Suprapubic skin (tissue), 4 donors: ENCODE measurements at regions not wholly inside any gene's neighbourhood (a gene's known extent, or its start where the extent isn't known, plus 50 kb on each side); places are given as distances from the start of the nearest gene placed in this dataset.

Source experiments
- EP300 ChIP-seq: sonication (generic); formaldehyde crosslinking; IDR thresholded peaks from one replicate; pipeline ENCODE4 v1.6.1; 2017; ENCODE audit warnings: antibody characterized with exemption
- POLR2A ChIP-seq, 2 donors: fragments of 450-650 bp; IDR thresholded peaks; one replicate each; pipeline ENCODE4 v1.6.1; 2017; ENCODE audit warnings: antibody characterized with exemption in 2 of 2, mild to moderate bottlenecking in 2 of 2, moderate library complexity in 2 of 2
- POLR2AphosphoS5 ChIP-seq, 3 donors: sonication (generic); formaldehyde crosslinking; IDR thresholded peaks; one replicate each; pipeline ENCODE4 v1.6.1; 2017; ENCODE audit warnings: antibody characterized with exemption in 3 of 3
- TF ChIP-seq, protein P1 (sequence below), 2 donors: fragments of 200-600 bp in 1 of 2; fragments of 450-650 bp in 1 of 2; sonication (generic) in 1 of 2; IDR thresholded peaks; one replicate each; pipeline ENCODE4 v1.5.1; 2016 to 2019; ENCODE audit warnings: antibody characterized with exemption in 2 of 2, mild to moderate bottlenecking in 1 of 2, moderate library complexity in 1 of 2

- no peak for TF ChIP-seq EP300
- TF ChIP-seq POLR2AphosphoS5 (IDR thresholded peaks at IDR 0.05) = no peak
- TF ChIP-seq POLR2A (IDR thresholded peaks at IDR 0.05) = no peak
- TF ChIP-seq, protein P1, sequence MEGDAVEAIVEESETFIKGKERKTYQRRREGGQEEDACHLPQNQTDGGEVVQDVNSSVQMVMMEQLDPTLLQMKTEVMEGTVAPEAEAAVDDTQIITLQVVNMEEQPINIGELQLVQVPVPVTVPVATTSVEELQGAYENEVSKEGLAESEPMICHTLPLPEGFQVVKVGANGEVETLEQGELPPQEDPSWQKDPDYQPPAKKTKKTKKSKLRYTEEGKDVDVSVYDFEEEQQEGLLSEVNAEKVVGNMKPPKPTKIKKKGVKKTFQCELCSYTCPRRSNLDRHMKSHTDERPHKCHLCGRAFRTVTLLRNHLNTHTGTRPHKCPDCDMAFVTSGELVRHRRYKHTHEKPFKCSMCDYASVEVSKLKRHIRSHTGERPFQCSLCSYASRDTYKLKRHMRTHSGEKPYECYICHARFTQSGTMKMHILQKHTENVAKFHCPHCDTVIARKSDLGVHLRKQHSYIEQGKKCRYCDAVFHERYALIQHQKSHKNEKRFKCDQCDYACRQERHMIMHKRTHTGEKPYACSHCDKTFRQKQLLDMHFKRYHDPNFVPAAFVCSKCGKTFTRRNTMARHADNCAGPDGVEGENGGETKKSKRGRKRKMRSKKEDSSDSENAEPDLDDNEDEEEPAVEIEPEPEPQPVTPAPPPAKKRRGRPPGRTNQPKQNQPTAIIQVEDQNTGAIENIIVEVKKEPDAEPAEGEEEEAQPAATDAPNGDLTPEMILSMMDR (IDR thresholded peaks at IDR 0.05) = no peak
Observed at GRCh38 chr1:188584119-188584518, 1755.4 kb downstream of the PLA2G4A start.
